Stimulated activated CD4-positive, alpha-beta T cell treated with anti-CD3 and anti-CD28 coated beads, Interleukin-1b, Interleukin-23, amount 100 ng/mL, for 48 hours (primary cell): ENCODE measurements at regions not wholly inside any gene's neighbourhood (a gene's known extent, or its start where the extent isn't known, plus 50 kb on each side); places are given as distances from the start of the nearest gene placed in this dataset.
"Not testable (repeated sequence)": the region's sequence is repeated elsewhere in the genome, so short reads cannot be mapped to it uniquely, and the experiment has no call there.

ENCODE experiments used
- DNase-seq: peaks from one replicate; pipeline ENCODE4 v3.0.0-alpha.2; 2020

DNA sequence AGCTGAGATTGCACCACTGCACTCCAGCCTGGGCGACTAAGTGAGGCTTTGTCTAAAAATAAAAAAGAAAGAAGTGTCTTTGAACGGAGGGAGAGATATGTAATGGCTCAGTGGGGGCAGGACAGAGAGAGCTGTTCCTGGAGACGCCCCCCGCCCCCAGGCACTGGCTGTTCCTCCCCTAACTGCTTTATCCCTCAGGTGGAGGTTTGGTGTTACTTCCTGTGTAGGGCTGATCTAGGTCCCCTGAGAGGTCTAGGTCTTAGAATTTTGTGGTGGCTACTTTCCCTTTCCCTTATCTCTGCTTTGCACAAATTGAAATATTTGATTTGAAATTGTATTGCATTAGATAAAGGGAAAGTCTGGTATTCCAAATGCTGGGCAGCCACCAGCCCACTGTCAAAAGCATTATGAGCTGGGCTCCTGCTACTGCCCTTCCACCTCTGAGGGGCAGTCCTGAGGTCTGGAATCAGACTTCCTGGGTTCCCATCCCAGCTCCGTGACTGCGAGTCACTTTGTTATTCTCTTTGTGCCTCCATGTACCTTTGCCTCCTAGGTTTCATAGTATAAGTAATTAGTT lies 134.8 kb upstream of the KIF26B start:
- DNase-seq = no peak

DNA sequence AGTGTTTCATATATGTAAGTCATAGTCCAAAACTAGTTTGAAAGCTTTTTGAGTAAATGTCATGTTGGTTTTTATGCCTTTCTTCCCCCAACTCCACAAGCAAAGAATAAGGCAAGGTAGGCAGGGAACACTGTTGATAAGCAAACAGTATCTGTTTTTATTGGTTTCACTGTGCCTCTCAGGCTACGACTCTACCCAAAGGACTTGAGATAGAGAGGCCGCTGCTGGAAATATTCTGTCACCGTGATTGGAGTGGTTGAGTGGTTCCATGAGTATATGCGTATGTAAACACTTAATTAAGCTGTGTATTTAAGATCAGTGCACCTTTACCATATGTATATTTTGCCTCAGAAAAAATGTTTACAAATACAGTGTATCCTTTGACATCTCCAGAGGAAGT lies 138.1 kb upstream of the KIF26B start:
- no peak for DNase-seq

DNA sequence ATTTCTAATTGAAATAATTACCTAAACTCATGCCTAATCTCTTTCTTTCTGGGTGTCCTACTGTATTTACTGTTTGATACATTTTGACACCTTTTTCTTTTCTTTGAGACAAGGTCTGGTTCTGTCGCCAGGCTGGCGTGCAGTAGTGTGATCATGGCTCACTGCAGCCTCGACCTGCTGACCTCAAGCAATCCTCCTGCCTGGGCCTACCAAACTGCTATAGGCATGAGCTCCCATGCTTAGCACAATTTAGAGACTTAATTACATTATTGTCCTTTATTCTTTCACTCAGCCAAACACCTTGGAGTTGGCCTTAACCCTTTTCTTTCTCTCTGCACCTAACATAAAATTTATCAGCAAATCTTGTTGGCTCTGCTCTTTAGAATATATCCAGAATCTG lies 139.8 kb upstream of the KIF26B start:
- DNase-seq = no peak

GRCh38 chr1:245014247-245015029 lies 140.3 kb upstream of the KIF26B start:
- no peak for DNase-seq

- no peak for DNase-seq
Measured at GRCh38 chr1:245010018-245010614, 144.7 kb upstream of the KIF26B start.

- no peak for DNase-seq
Measured at GRCh38 chr1:245008761-245009160, 144.4 kb upstream of the HNRNPU start.

DNA sequence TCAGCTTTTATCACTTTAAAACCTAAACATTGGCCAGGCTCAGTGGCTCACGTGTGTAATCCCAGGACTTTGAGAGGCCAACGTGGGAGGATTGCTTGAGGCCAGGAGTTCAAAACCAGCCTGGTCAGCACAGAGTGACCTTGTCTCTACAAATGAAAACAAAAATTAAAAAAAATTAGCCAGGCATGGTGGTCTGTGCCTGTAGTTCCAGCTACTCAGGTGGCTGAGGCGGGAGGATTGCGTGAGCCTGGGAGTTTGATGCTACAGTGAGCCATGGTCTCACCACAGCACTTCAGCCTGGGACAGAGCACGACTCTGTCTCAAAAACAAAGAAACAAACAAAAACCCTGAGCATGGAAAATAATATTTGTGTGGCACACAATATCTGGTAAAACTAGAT lies 143.5 kb upstream of the HNRNPU start:
- DNase-seq = no peak

- no peak for DNase-seq
Measured at GRCh38 chr1:245003246-245003645, 138.9 kb upstream of the HNRNPU start.

DNA sequence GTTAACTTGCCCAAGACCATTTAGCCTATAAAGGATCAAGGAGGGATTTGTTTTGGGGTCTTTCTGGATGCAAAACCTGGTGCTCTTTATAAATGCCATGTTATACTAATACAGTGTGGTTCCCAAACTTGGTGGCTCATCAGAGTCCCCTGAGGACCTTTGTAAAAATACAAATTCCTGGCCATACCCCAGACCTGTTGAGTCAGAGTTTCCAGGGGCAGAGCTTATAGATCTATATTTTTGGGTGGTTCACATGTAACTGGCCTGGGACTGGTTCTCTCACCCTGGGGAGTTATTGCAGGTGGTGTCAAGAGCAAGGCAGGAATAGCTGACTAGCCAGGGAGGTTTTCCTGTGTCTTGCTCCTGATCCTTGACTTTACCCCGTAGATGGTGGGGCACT lies 136.9 kb upstream of the HNRNPU start:
- DNase-seq = no peak

- DNase-seq = no peak
Measured at GRCh38 chr1:245000872-245001188, 136.5 kb upstream of the HNRNPU start.

DNA sequence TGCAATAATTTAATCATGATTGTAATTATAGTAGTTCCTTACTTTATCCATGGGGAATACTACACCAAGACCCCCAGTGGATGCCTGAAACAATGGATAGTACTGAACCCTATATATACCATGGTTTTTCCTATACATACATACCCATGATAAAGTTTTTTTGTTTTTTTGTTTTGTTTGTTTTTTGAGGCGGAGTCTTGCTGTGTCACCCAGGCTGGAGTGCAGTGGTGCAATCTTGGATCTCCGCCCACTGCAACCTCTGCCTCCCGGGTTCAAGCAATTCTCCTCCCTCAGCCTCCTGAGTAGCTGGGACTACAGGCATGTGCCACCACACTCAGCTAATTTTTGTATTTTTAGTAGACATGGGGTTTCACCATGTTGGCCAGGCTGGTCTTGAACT lies 135.3 kb upstream of the HNRNPU start:
- not testable (repeated sequence) for DNase-seq

- no peak for DNase-seq
Measured at GRCh38 chr1:244998717-244999346, 134.5 kb upstream of the HNRNPU start.

- no peak for DNase-seq
Measured at GRCh38 chr1:244995602-244996400, 131.5 kb upstream of the HNRNPU start.

- DNase-seq = no peak
Measured at GRCh38 chr1:244992833-244993232, 128.5 kb upstream of the HNRNPU start.

- DNase-seq = no peak
Measured at GRCh38 chr1:244989813-244990212, 125.5 kb upstream of the HNRNPU start.

- no peak for DNase-seq
Measured at GRCh38 chr1:244988521-244988920, 124.2 kb upstream of the HNRNPU start.

- DNase-seq = no peak
Measured at GRCh38 chr1:244980605-244981004, 116.3 kb upstream of the HNRNPU start.

- DNase-seq = no peak
Measured at GRCh38 chr1:244974550-244974949, 110.2 kb upstream of the HNRNPU start.

DNA sequence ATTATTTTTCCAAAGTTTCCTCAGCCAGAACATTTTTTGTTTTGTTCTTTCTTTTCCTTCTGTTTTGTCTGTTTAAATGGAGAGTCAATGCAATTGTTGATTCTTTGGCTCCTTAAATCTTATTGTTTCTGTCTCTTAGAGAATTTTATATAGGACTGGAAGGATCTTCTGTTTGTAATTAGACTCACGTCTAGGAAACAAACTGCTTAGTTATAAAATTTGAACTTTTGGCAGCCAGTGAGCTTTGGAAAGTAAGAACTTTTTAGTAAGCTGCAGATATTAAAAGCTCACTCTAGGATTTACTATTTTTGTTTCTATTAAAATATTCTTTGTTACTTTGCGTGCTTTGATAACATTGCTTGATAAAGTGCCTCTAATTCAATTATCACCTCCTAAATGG lies 109.8 kb upstream of the HNRNPU start:
- DNase-seq = no peak

DNA sequence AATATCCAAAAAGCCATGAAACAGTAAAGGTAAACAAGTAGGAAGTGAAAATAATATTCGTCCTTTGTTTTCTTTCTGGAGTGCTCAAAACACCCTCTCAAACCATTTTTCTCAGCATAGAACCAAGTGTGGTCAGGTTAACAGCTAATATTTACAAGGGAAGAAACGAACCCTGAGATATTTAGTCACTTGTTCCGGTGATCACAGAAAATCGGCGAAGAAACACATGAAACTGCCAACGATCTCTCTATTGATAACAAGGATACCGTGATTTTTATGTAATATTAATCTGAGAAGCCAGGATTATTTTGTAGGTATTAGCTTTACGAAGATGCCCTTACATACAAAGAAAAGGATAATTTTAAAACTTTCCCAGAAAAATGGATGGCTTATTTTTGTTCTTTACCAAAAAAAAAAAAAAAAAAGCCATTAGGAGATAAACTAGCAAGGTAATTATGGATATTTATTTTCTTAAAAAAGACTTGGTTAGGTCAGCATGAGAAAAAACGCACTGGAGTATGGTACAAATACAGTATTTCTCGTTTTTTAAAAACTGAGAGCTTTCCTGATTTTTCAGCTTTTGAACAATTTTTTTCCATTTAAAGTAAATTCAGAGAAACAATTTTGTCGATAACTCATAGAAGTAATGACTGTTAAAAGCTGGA lies 107.3 kb upstream of the HNRNPU start:
- no peak for DNase-seq

DNA sequence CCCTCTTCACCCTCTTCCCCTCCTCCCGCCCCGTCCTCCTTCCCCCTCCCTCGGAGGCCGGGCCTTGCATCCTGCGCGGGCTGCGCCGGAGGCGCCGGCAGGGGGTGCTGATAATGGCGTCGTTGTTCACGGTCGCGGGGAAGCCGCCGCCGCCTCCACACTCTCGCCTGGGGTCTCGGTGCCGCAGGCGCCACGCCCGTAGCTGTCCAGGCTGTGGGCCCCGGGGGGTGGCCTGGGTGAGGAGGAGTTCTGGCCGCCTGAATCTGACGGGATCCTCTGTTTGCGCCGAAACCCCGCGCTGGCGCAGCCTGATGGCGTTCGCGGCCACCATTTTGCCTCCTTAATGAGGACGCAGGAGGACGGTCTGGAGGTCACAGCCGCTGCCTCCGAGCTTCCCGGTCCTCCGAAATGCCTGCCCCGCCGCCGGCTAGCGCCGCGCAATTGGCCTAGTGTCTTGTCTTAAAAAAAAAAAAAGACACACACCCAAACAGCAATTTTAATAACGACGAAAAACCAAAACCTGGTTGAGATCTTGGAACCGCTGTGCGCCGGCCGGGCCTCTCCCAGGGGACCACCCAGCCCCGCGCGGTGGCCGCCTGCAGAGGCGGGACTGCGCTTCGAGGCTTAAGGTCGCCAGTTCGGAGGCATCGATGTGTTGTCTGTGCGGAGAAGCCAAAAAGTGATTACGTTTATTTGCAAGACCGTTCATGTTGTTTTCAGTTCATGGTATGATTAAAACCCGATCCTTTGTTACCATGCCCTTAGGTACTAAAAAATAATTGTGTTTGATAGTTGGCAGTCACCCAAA lies 106.6 kb upstream of the HNRNPU start:
- DNase-seq = peak; percentile 90

GRCh38 chr1:244970236-244970743 lies 105.9 kb upstream of the HNRNPU start:
- DNase-seq = peak; percentile 66
